Neural progenitor cell (in vitro differentiated cells): ENCODE measurements at regions not wholly inside any gene's neighbourhood (a gene's known extent, or its start where the extent isn't known, plus 50 kb on each side); places are given as distances from the start of the nearest gene placed in this dataset.

Source experiments
- CTCF ChIP-seq: fragments of 200-600 bp; sonication (generic); IDR thresholded peaks from 2 replicates; pipeline ENCODE4 v1.5.1; 2017; ENCODE audit warnings: antibody characterized with exemption, mild to moderate bottlenecking
- EZH2 ChIP-seq: fragments of 200-600 bp; sonication (generic); IDR thresholded peaks from 2 replicates; pipeline ENCODE4 v1.6.1; 2017; ENCODE audit warnings: antibody characterized with exemption, mild to moderate bottlenecking, moderate library complexity

- TF ChIP-seq EZH2 (no peak), CTCF (no peak)
Measured at GRCh38 chr7:17195576-17195975, 102.9 kb upstream of the AHR start.
